ENCODE measurements at regions not wholly inside any gene's neighbourhood (a gene's known extent, or its start where the extent isn't known, plus 50 kb on each side); places are given as distances from the start of the nearest gene placed in this dataset.
"Not testable (repeated sequence)": the region's sequence is repeated elsewhere in the genome, so short reads cannot be mapped to it uniquely, and the experiment has no call there.

- DNase-seq, result no peak
Observed at GRCh38 chr15:31433091-31433490, 106.5 kb downstream of the KLF13 start.

GRCh38 chr15:31433574-31433973 lies 106.9 kb downstream of the KLF13 start:
- DNase-seq, result no peak

GRCh38 chr15:31434275-31434587 lies 107.6 kb downstream of the KLF13 start:
- DNase-seq, result no peak

- peak; percentile 90 for DNase-seq
Observed at GRCh38 chr15:31434588-31435260, 108.1 kb downstream of the KLF13 start.

GRCh38 chr15:31435261-31435911 lies 108.8 kb downstream of the KLF13 start:
- DNase-seq, result peak; percentile 92

GRCh38 chr15:31435912-31436628 lies 109.4 kb downstream of the KLF13 start:
- DNase-seq, result no peak

GRCh38 chr15:31437686-31438085 lies 111.1 kb downstream of the KLF13 start:
- DNase-seq, result no peak

- no peak for DNase-seq
Observed at GRCh38 chr15:31438601-31439265, 112.1 kb downstream of the KLF13 start.

- no peak for DNase-seq
Observed at GRCh38 chr15:31439328-31439727, 112.7 kb downstream of the KLF13 start.

GRCh38 chr15:31440216-31440615 lies 113.6 kb downstream of the KLF13 start:
- DNase-seq, result not testable (repeated sequence)

- DNase-seq, result no peak
Observed at GRCh38 chr15:31440754-31441311, 114.2 kb downstream of the KLF13 start.

GRCh38 chr15:31442226-31442625 lies 115.6 kb downstream of the KLF13 start:
- DNase-seq, result no peak

- no peak for DNase-seq
Observed at GRCh38 chr15:31442699-31443111, 116.1 kb downstream of the KLF13 start.

GRCh38 chr15:31444844-31445243 lies 118.2 kb downstream of the KLF13 start:
- DNase-seq, result no peak

GRCh38 chr15:31446546-31446945 lies 119.9 kb downstream of the KLF13 start:
- DNase-seq, result no peak

GRCh38 chr15:31447931-31448634 lies 121.4 kb downstream of the KLF13 start:
- no peak for DNase-seq

GRCh38 chr15:31448635-31448979 lies 122.0 kb downstream of the KLF13 start:
- no peak for DNase-seq

GRCh38 chr15:31452595-31453557 lies 126.2 kb downstream of the KLF13 start:
- no peak for DNase-seq

- DNase-seq, result no peak
Observed at GRCh38 chr15:31453558-31454318, 127.1 kb downstream of the KLF13 start.

GRCh38 chr15:31455499-31455898 lies 128.9 kb downstream of the KLF13 start:
- no peak for DNase-seq

All from KG1 (cell line).